ENCODE measurements at regions not wholly inside any gene's neighbourhood (a gene's known extent, or its start where the extent isn't known, plus 50 kb on each side); places are given as distances from the start of the nearest gene placed in this dataset.

- Histone ChIP-seq H3K27me3 (ENCODE audit: control insufficient read depth, insufficient read depth, low read length) (no peaks in the 10 kb centered on the region), H3K4me3 (ENCODE audit: low read depth, low read length) (no peak overlapping the region), H3K36me3 (ENCODE audit: control insufficient read depth, insufficient read depth, low read length) (no peaks in the 10 kb centered on the region)
- ChIA-PET POLR2A (no interaction called here), CTCF (no interaction called here)
- no peak for DNase-seq (ENCODE audit: low read depth)
- TF ChIP-seq CTCF (IDR thresholded peaks at IDR 0.05; ENCODE audit: insufficient read depth, low read depth, low read length), result no peak
Observed at GRCh38 chr7:125492521-125492920, 562.9 kb upstream of the POT1 start.

GRCh38 chr7:125491137-125491536 lies 561.5 kb upstream of the POT1 start:
- ChIA-PET CTCF (no interaction called here), POLR2A (no interaction called here)
- DNase-seq (ENCODE audit: low read depth), result no peak
- H3K27me3 ChIP-seq (ENCODE audit: control insufficient read depth, insufficient read depth, low read length), result no peaks in the 10 kb centered on the region
- H3K4me3 ChIP-seq (ENCODE audit: low read depth, low read length), result no peak overlapping the region
- no peak for TF ChIP-seq CTCF (IDR thresholded peaks at IDR 0.05; ENCODE audit: insufficient read depth, low read depth, low read length)
- no peaks in the 10 kb centered on the region for H3K36me3 ChIP-seq (ENCODE audit: control insufficient read depth, insufficient read depth, low read length)

- POLR2A ChIA-PET, result no interaction called here
- H3K36me3 ChIP-seq (ENCODE audit: control insufficient read depth, insufficient read depth, low read length), result no peaks in the 10 kb centered on the region
- H3K27me3 ChIP-seq (ENCODE audit: control insufficient read depth, insufficient read depth, low read length), result no peaks in the 10 kb centered on the region
- no peak overlapping the region for H3K4me3 ChIP-seq (ENCODE audit: low read depth, low read length)
- no peak for DNase-seq (ENCODE audit: low read depth)
- CTCF ChIA-PET, result no interaction called here
- no peak for TF ChIP-seq CTCF (IDR thresholded peaks at IDR 0.05; ENCODE audit: insufficient read depth, low read depth, low read length)
Observed at GRCh38 chr7:125490167-125490566, 560.5 kb upstream of the POT1 start.

GRCh38 chr7:125485223-125485622 lies 555.6 kb upstream of the POT1 start:
- Histone ChIP-seq H3K4me3 (ENCODE audit: low read depth, low read length) (no peak overlapping the region), H3K36me3 (ENCODE audit: control insufficient read depth, insufficient read depth, low read length) (no peaks in the 10 kb centered on the region), H3K27me3 (ENCODE audit: control insufficient read depth, insufficient read depth, low read length) (no peaks in the 10 kb centered on the region)
- no peak for TF ChIP-seq CTCF (IDR thresholded peaks at IDR 0.05; ENCODE audit: insufficient read depth, low read depth, low read length)
- DNase-seq (ENCODE audit: low read depth), result no peak
- CTCF ChIA-PET, result no interaction called here
- POLR2A ChIA-PET, result no interaction called here

GRCh38 chr7:125484755-125485154 lies 555.1 kb upstream of the POT1 start:
- no peak for TF ChIP-seq CTCF (IDR thresholded peaks at IDR 0.05; ENCODE audit: insufficient read depth, low read depth, low read length)
- ChIA-PET POLR2A (no interaction called here), CTCF (no interaction called here)
- H3K4me3 ChIP-seq (ENCODE audit: low read depth, low read length), result no peak overlapping the region
- no peaks in the 10 kb centered on the region for H3K36me3 ChIP-seq (ENCODE audit: control insufficient read depth, insufficient read depth, low read length)
- no peaks in the 10 kb centered on the region for H3K27me3 ChIP-seq (ENCODE audit: control insufficient read depth, insufficient read depth, low read length)
- no peak for DNase-seq (ENCODE audit: low read depth)
